ENCODE measurements at regions not wholly inside any gene's neighbourhood (a gene's known extent, or its start where the extent isn't known, plus 50 kb on each side); places are given as distances from the start of the nearest gene placed in this dataset.

DNA sequence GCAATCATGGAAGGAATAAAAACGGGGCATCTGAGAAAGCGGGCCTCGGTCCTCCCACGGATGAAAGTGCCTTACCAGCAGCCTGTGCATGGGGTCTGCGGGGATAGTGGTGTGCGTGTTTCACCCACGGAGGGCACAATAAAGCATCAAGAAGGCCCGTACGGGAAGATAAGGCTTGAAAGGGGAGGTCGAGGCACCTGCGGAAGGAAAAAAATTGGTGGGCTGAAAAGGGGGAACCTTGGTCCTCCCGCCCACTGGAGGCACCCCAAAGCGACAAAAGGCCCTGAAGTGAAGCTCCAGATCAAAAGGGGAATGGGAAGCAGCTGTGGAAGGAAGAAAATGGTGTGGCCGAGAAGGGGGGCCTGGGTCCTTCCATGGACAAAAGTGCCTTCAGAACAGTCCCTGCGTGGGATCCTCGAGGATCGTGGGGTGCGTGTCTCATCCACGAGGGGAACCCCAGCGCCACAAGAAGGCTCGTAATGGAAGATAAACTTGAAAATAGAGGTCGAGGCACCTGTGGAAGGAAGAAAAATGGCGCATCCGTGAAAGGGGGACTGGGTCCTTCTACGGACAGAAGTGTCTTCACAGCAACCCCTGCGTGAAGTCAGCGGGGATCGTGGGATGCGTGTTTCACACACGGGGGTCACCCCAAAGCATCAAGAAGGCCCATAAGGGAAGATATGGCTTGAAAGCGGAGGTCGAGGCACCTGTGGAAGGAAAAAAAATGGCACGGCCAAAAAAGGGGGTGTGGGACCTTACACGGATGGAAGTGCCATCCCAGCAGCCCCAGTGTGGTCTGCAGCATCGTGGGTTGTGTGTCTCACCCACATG, 276.9 kb downstream of the ALG10 start:
- no peaks in the 10 kb centered on the region for H3K9me2 ChIP-seq (replicated peaks; ENCODE audit: insufficient read depth, low read length)
- no peaks in the 10 kb centered on the region for H3K27me3 ChIP-seq (ENCODE audit: low read length)
- H3K79me2 ChIP-seq (ENCODE audit: insufficient read depth, low read length), result no peaks in the 10 kb centered on the region
- no peak overlapping the region for H3K27ac ChIP-seq (ENCODE audit: low read depth, low read length)
- no peaks in the 10 kb centered on the region for H4K20me1 ChIP-seq (ENCODE audit: low read depth, low read length)
- no peaks in the 10 kb centered on the region for H3K36me3 ChIP-seq (ENCODE audit: low read length)
- no peak overlapping the region for H3K9ac ChIP-seq (ENCODE audit: low read length)
- no peak overlapping the region for H2AFZ ChIP-seq (ENCODE audit: low read depth, low read length, severe bottlenecking)
- TF ChIP-seq EZH2phosphoT487 (conservative IDR thresholded peaks at IDR 0.05; ENCODE audit: low read length), result no peak
- TF ChIP-seq, protein P1, sequence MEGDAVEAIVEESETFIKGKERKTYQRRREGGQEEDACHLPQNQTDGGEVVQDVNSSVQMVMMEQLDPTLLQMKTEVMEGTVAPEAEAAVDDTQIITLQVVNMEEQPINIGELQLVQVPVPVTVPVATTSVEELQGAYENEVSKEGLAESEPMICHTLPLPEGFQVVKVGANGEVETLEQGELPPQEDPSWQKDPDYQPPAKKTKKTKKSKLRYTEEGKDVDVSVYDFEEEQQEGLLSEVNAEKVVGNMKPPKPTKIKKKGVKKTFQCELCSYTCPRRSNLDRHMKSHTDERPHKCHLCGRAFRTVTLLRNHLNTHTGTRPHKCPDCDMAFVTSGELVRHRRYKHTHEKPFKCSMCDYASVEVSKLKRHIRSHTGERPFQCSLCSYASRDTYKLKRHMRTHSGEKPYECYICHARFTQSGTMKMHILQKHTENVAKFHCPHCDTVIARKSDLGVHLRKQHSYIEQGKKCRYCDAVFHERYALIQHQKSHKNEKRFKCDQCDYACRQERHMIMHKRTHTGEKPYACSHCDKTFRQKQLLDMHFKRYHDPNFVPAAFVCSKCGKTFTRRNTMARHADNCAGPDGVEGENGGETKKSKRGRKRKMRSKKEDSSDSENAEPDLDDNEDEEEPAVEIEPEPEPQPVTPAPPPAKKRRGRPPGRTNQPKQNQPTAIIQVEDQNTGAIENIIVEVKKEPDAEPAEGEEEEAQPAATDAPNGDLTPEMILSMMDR (IDR thresholded peaks at IDR 0.05; ENCODE audit: insufficient read depth, low read length, poor library complexity, severe bottlenecking), result no peak
- H3K4me3 ChIP-seq (ENCODE audit: insufficient read depth, low read length, poor library complexity, severe bottlenecking), result no peak overlapping the region
- H3F3A ChIP-seq (ENCODE audit: insufficient read depth), result no peaks in the 10 kb centered on the region
- no peaks in the 10 kb centered on the region for H3K9me3 ChIP-seq (ENCODE audit: insufficient read depth, low read length)
- H3K4me2 ChIP-seq (ENCODE audit: low read depth, low read length, poor library complexity, severe bottlenecking), result no peak overlapping the region

DNA sequence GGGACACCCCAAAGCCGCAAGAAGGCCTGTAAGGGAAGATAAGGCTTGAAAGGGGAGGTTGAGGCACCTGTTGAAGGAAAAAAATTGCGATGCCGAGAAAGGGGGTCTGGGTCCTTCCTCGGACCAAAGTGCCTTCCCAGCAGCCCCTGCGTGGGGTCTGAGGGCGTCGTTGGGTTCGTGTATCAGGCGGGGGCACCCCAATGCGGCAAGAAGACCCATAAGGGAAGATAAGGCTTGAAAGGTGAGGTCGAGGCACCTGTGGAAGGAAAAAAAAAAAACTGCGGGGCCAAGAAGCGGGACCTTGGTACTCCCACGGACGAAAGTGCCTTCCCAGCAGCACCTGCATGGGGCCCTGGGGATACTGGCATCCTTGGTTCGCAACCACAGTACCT, 277.5 kb downstream of the ALG10 start:
- Histone ChIP-seq H3K9me2 (replicated peaks; ENCODE audit: insufficient read depth, low read length) (no peaks in the 10 kb centered on the region), H3K4me3 (ENCODE audit: insufficient read depth, low read length, poor library complexity, severe bottlenecking) (no peak overlapping the region), H3F3A (ENCODE audit: insufficient read depth) (no peaks in the 10 kb centered on the region), H3K27ac (ENCODE audit: low read depth, low read length) (no peak overlapping the region), H3K4me2 (ENCODE audit: low read depth, low read length, poor library complexity, severe bottlenecking) (no peak overlapping the region), H3K9me3 (ENCODE audit: insufficient read depth, low read length) (no peaks in the 10 kb centered on the region), H3K27me3 (ENCODE audit: low read length) (no peaks in the 10 kb centered on the region), H2AFZ (ENCODE audit: low read depth, low read length, severe bottlenecking) (no peak overlapping the region), H3K79me2 (ENCODE audit: insufficient read depth, low read length) (no peaks in the 10 kb centered on the region), H3K36me3 (ENCODE audit: low read length) (no peaks in the 10 kb centered on the region), H4K20me1 (ENCODE audit: low read depth, low read length) (no peaks in the 10 kb centered on the region), H3K9ac (ENCODE audit: low read length) (no peak overlapping the region)
- no peak for TF ChIP-seq EZH2phosphoT487 (conservative IDR thresholded peaks at IDR 0.05; ENCODE audit: low read length)
- TF ChIP-seq, protein P1 (IDR thresholded peaks at IDR 0.05; ENCODE audit: insufficient read depth, low read length, poor library complexity, severe bottlenecking), result no peak

DNA sequence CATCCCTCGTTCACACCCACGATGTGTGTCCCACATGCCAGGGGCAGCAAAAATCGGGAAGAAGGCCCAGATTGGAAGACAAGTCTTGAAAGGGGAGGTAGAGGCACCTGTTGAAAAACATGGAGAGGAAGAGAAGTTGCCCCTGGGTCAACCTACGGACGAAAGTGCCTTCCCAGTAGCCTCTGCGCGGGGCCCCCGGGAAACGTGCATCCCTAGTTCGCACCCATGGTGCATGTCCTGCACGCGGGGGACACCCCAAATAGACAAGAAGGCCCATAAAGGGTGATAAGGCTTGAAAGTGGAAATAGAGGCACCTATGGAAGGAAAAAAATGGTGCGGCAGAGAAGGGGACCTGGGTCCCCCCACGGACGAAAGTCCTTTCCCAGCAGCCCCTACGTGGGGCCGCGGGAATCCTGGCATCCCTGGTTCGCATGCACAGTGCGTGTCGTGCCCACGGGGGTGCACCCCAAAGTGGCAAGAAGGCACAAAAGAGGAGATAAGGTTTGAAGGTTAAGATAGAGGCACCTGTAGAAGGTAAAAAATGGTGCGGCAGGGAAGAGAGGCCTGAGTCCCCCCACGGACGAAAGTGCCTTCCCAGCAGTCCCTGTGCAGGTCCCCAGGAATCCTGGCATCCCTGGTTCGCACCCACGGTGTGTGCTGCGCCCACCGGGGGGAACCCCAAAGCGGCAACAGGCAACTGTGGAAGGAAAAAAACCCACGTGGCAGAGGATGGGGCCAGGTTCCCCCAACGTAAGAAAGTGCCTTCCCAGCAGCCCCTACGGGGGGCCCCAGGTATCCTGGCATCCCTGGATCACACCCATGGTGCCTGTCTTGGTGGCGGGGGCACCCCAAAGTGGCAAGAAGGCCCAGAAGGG, 278.3 kb downstream of the ALG10 start:
- Histone ChIP-seq H2AFZ (ENCODE audit: low read depth, low read length, severe bottlenecking) (no peak overlapping the region), H4K20me1 (ENCODE audit: low read depth, low read length) (no peaks in the 10 kb centered on the region), H3K79me2 (ENCODE audit: insufficient read depth, low read length) (no peaks in the 10 kb centered on the region), H3F3A (ENCODE audit: insufficient read depth) (no peaks in the 10 kb centered on the region), H3K9me2 (replicated peaks; ENCODE audit: insufficient read depth, low read length) (no peaks in the 10 kb centered on the region), H3K9ac (ENCODE audit: low read length) (no peak overlapping the region), H3K36me3 (ENCODE audit: low read length) (no peaks in the 10 kb centered on the region), H3K4me2 (ENCODE audit: low read depth, low read length, poor library complexity, severe bottlenecking) (no peak overlapping the region), H3K4me3 (ENCODE audit: insufficient read depth, low read length, poor library complexity, severe bottlenecking) (no peak overlapping the region), H3K27me3 (ENCODE audit: low read length) (no peaks in the 10 kb centered on the region), H3K27ac (ENCODE audit: low read depth, low read length) (no peak overlapping the region), H3K9me3 (ENCODE audit: insufficient read depth, low read length) (no peaks in the 10 kb centered on the region)
- TF ChIP-seq, protein P1 (IDR thresholded peaks at IDR 0.05; ENCODE audit: insufficient read depth, low read length, poor library complexity, severe bottlenecking), result no peak
- no peak for TF ChIP-seq EZH2phosphoT487 (conservative IDR thresholded peaks at IDR 0.05; ENCODE audit: low read length)
